ENCODE measurements at regions not wholly inside any gene's neighbourhood (a gene's known extent, or its start where the extent isn't known, plus 50 kb on each side); places are given as distances from the start of the nearest gene placed in this dataset.

DNA sequence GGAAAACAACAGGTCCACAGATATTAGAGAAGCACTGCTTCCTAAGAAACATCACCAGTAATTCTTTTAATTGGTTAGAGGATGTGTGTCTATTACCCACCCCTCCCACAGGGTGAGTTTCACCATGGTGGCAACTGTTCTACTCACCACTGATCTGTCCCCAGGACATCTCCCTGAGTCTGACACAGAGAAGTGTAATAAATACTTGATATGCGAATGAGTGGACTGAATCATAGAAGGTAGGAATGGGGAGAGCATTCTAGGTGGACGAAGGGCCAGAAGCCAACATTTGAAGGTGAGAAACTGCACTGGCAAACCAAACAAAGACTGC is 452.7 kb upstream of the PROK2 start:
- DNase-seq (ENCODE audit: low spot score), result no peak

DNA sequence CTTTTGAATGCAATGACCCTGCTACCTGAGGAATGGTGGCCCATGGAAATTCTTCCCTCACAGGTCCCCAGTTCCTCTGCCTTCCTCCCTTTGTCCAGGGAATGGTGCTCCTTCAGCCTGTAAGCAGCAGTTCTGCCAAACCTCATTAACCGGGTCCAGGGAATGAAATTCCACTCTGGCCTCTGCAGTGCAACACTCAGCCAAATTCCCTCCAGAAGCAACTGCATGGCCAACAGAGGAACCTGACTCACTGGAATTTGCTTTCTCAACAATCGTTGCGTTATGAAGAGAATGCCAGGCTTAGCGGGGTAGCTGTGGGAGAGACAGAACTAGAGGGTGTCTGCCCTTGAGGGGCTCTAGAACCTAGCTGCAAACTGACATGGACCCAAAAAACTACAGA is 449.4 kb upstream of the PROK2 start:
- DNase-seq (ENCODE audit: low spot score), result no peak

DNA sequence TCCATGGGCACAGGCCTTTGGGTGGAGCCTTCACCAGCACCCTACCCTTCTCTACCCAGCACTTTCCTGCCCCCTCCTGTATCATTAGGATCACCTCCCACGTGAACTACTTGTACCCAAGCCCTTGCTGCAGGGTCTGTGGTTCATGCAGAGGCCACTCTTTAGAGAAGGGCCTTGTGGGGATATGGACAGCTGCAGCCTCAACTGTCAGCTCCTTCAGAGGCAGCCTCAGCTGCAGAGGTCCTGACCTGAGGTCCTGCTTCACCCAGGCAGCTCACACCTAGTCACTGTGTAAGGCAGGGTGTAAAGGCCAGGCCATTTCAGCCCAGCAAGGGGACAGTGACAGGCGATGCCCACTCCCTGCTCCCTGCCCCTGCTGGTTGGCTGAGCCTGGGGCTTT is 448.6 kb upstream of the PROK2 start:
- no peak for DNase-seq (ENCODE audit: low spot score)

DNA sequence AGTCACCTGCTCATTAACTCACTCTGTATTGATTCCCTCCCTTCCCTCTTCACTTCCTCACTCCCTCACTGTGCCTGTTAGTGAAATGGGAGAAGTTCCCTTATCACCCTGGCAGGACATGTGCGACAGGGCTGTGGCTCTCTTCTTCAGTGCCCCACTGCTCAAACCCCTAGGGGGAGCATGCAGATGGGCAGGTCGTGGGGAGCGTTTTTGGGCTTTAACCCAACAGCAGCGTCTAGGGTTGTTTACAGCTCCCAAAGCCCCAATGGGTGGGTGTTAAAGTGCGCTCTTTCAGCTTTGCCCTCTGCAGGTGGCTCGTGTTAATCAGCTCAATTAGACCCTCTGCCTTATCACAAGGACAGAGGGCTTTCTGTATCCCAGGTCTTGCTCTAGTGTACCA is 447.8 kb upstream of the PROK2 start:
- DNase-seq (ENCODE audit: low spot score), result no peak

DNA sequence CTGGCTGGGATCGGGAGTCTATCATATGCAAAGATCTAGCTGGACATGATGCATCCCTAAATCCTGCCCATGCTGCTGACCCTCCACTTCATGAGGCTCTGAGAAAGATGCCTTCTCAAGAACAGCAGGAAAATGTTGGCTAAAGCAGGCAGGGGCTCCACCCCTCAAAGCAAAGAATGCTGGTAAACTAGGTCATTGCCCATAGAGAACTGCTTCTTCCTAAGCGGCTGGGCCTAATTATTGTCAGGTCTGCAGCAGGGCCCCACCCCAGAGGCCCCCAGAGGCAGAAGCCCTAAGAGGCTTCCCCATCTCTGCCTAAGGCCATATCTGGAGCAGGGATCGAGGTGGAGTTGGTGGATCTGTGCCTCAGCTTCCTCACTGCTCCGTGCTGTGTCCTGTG is 447.4 kb upstream of the PROK2 start:
- DNase-seq (ENCODE audit: low spot score), result no peak

- no peak for DNase-seq (ENCODE audit: low spot score)
Measured at GRCh38 chr3:72231439-72232196, 446.7 kb upstream of the PROK2 start.

- no peak for DNase-seq (ENCODE audit: low spot score)
Measured at GRCh38 chr3:72230774-72231379, 445.9 kb upstream of the PROK2 start.

DNA sequence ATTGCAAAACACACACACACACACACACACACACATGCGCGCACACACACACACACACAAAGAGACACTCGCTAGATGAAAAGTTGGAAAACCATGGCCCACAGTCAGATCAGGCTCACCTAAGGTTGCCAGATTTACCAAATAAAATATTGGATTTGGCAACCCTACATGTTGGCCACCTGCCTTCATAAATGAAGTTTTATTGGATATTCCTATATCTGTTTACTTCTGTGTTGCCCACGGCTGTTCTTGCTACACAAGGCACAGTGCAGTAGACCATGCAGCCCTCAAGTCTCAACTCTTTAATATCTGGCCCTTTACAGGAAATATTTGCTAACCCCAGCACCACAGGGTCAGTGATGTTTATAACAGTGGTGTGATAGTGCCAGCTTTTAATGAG is 445.0 kb upstream of the PROK2 start:
- no peak for DNase-seq (ENCODE audit: low spot score)

DNA sequence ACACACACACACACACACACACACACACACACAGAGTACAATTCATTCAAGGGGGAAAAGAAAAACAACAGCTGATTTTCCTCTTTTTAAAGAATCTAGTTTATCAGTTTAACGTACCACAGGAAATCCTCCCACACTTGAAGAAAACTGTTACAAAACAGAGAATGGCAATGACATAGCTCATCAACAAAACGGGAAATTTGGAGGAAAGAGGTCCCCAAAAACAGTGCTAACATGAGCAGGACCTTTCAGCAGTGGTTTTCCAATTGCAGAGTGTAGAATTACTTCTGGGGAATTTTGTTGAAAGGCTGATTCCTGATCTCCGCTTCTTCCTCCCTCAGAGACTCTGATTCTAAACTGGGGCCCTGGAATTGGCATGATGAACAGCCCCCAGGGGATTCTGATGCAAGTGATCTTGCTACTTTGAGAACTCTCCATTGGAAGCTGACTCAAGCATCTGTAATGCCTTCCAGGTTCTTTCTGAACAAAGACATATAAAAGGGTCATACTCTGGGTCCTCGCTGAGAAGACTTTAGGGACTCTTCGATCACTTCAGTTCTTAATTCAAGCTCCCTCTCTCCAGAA is 442.6 kb upstream of the PROK2 start:
- DNase-seq (ENCODE audit: low spot score), result no peak

- DNase-seq (ENCODE audit: low spot score), result no peak
Measured at GRCh38 chr3:72224804-72225509, 440.0 kb upstream of the PROK2 start.

DNA sequence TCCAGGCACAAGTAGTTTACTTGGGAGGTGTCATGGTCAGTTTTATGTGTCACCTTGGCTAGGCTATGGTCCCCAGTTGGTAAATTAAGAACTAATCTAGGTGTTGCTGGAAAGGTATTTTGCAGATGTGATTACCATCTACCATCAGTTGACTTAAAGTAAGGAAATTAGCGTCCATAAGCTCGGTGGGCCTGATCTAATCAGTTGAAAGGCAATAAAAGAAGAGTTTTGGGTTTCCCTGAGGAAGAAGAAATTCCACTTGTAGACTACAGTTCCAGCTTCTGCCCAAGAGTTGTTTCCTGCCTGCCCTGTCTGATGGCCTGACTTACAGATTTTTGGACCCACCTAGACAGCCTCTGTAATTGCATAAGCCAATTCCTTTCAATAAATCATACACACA is 438.7 kb upstream of the PROK2 start:
- no peak for DNase-seq (ENCODE audit: low spot score)

GRCh38 chr3:72223116-72223515 is 438.2 kb upstream of the PROK2 start:
- no peak for DNase-seq (ENCODE audit: low spot score)

DNA sequence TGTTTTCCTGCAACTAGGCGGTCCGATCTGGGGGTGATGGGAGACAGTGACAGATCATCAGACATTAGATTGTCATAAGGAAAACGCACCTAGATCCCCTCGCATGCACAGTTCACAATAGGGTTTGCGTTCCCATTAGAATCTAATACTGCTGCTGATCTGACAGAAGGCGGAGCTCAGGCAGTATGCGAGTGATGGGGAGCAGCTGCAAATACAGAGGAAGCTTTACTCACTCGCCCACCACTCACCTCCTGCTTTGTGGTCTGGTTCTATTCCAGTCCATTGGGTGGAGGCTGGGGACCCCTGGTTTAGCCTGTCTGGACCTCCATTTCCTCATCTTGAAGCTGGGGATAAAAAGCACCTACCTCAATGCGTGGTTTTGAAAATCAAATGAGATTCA is 437.5 kb upstream of the PROK2 start:
- no peak for DNase-seq (ENCODE audit: low spot score)

GRCh38 chr3:72220946-72221345 is 436.0 kb upstream of the PROK2 start:
- no peak for DNase-seq (ENCODE audit: low spot score)

- DNase-seq (ENCODE audit: low spot score), result no peak
Measured at GRCh38 chr3:72219752-72220151, 434.8 kb upstream of the PROK2 start.

GRCh38 chr3:72217570-72217969 is 432.6 kb upstream of the PROK2 start:
- DNase-seq (ENCODE audit: low spot score), result no peak

- DNase-seq (ENCODE audit: low spot score), result peak; percentile 43
Measured at GRCh38 chr3:72214066-72214951, 429.4 kb upstream of the PROK2 start.

- DNase-seq (ENCODE audit: low spot score), result no peak
Measured at GRCh38 chr3:72213296-72214065, 428.5 kb upstream of the PROK2 start.

DNA sequence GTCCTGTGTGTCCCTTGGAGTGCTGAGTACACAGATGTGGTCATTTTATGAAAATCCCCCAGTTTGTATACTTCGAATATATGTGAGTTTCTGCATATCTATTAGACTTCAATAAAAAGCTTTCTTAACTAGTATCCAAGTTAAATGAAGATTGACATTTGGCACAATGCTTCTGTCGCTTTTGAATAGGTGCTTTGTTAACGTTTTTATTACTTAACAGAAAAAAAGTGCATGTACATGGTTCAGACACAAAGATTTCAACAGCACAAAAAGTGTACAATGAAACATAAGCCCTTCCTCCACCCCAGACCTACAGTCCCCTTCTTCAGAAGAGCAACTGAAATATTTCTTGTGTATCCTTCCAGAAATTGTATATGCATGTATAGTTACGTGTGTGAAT is 427.4 kb upstream of the PROK2 start:
- no peak for DNase-seq (ENCODE audit: low spot score)

DNA sequence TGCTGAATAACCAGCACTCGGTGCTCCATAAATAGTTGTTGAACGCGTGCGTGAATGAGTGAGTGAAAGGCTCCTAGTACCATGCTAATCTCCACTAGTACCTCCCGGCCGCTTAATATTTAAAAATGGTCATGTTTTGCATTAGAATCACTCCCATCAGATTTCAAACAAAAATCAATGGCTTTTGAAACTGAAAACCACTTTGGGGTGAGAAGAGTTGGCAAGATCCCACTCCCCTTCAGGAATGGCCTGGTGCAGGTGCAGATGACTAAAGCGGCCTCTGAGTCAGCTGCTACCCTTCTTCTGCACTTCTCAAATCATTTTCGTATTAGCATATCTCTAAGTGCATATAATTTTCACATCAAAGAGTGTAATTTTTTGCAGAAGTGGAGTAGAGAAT is 425.3 kb upstream of the PROK2 start:
- no peak for DNase-seq (ENCODE audit: low spot score)

DNA sequence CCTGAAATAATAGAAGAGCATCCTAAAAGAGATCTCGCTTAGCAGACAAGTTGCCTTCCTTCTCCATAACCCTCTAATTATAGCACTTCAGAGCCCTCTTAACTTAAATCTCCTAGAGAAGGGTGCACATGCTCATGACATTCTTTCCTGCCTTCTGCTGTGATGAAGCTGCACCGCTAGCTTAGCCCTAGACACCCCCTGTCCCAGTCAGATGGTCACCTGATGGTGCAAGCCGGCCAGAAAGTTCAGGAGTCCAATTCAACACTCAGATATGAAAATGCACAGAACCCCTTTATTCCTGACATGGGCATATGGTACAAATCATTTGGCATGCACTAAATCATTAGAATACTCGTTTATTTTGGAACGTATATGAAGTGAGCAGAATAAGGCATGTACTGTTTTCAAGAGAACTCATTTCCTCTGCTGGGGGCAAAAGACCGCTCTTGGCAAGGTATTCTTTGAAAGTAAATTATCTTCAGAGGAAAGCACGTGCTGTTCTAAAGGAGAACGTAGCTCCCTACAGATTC is 420.4 kb upstream of the PROK2 start:
- no peak for DNase-seq (ENCODE audit: low spot score)

Data from H4 (cell line).